Uterus (tissue), 2 donors: ENCODE measurements at regions not wholly inside any gene's neighbourhood (a gene's known extent, or its start where the extent isn't known, plus 50 kb on each side); places are given as distances from the start of the nearest gene placed in this dataset.

ENCODE experiments used
- CTCF ChIP-seq, 4 experiments: fragments of 200-600 bp in 2 of 4; fragments of 450-650 bp in 2 of 4; sonication (generic) in 2 of 4; IDR thresholded peaks; one replicate each; pipeline ENCODE4 v1.5.1; 2016 to 2019; ENCODE audit warnings: antibody characterized with exemption in 4 of 4, mild to moderate bottlenecking in 2 of 4, moderate library complexity in 1 of 4
- POLR2A ChIP-seq, 2 donors: fragments of 450-650 bp; IDR thresholded peaks; one replicate each; pipeline ENCODE4 v1.6.1; 2016; ENCODE audit warnings: antibody characterized with exemption in 2 of 2, mild to moderate bottlenecking in 1 of 2, moderate library complexity in 1 of 2

- no peak for TF ChIP-seq POLR2A (IDR thresholded peaks at IDR 0.05)
- no peak for TF ChIP-seq CTCF (IDR thresholded peaks at IDR 0.05)
Observed at GRCh38 chr1:78279051-78279450, 211.7 kb upstream of the PTGFR start.
